Fibroblast of villous mesenchyme (primary cell): ENCODE measurements at regions not wholly inside any gene's neighbourhood (a gene's known extent, or its start where the extent isn't known, plus 50 kb on each side); places are given as distances from the start of the nearest gene placed in this dataset.
"Not testable (repeated sequence)": the region's sequence is repeated elsewhere in the genome, so short reads cannot be mapped to it uniquely, and the experiment has no call there.

Source experiments
- DNase-seq: peaks from one replicate; pipeline ENCODE4 v3.0.0-alpha.2; 2010; ENCODE audit warnings: low read depth
- H3K4me3 ChIP-seq: 2 replicates; pipeline ENCODE4 v1.5.1; 2011; ENCODE audit warnings: low read depth, mild to moderate bottlenecking, low read length
- TF ChIP-seq, protein P1 (sequence below): IDR thresholded peaks from 2 replicates; pipeline ENCODE4 v1.5.1; 2012; ENCODE audit warnings: low read depth, mild to moderate bottlenecking, low read length; ENCODE audit not compliant: insufficient read depth

DNA sequence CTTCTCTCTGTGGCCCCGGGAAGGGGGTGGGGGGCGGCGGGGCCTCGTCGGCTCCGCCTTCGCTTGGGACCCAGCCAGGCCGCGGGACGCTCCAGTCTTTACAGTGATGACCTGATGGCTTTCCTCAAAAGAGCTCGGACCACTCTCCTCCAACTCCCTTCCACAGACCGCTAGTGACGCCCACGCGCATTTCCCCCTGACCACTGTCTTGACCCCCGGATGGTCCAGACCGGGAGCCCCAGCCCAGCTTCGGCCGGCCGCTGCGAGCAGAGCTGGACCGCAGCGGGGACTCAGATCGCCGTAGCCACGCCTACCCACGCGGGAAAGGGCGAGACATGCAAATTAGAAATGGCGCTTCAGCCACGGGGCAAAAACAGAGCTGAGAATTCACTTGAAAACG is 81.6 kb upstream of the RNU2-1 start:
- H3K4me3 ChIP-seq: no peak overlapping the region
- no peak for DNase-seq
- TF ChIP-seq, protein P1, sequence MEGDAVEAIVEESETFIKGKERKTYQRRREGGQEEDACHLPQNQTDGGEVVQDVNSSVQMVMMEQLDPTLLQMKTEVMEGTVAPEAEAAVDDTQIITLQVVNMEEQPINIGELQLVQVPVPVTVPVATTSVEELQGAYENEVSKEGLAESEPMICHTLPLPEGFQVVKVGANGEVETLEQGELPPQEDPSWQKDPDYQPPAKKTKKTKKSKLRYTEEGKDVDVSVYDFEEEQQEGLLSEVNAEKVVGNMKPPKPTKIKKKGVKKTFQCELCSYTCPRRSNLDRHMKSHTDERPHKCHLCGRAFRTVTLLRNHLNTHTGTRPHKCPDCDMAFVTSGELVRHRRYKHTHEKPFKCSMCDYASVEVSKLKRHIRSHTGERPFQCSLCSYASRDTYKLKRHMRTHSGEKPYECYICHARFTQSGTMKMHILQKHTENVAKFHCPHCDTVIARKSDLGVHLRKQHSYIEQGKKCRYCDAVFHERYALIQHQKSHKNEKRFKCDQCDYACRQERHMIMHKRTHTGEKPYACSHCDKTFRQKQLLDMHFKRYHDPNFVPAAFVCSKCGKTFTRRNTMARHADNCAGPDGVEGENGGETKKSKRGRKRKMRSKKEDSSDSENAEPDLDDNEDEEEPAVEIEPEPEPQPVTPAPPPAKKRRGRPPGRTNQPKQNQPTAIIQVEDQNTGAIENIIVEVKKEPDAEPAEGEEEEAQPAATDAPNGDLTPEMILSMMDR: no peak

DNA sequence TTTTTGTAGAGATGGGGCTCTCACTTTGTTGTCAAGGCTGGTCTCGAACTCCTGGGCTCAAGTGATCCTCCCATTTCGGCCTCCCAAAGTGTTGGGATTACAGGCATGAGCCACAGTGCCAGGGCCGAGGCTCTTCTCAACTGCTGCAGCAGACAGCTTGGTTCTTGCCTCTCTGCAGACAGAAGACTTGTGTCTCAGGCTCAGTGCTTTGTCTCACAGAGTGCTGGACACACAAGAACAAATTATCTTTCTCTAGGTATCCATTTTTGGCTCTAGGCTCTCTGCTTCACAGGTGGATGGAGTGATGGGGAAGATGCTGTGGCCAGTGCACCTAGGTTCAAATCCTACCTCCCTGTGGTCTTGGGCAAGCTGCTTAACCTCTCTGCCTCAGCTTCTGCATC is 80.8 kb upstream of the RNU2-1 start:
- no peak for DNase-seq
- no peak overlapping the region for H3K4me3 ChIP-seq
- TF ChIP-seq, protein P1: no peak

DNA sequence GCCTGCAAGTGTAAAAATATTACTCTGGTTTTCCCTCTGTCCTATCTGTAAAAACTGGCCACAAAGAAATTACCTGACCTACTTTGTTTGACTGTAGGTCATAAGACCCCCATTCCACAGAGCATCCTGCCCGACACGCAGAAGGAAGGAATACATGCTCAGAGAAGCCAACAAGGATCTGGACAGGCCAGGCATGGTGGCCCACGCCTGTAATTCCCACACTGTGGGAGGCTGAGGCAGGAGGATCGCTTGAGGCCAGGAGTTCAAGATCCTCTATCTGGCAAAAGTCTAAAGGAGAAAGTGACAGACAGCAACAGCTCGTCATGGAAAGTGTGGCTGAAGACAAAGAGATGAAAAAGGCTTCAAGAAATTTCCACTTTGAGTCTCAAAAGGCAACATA is 78.2 kb upstream of the RNU2-1 start:
- H3K4me3 ChIP-seq: no peak overlapping the region
- no peak for DNase-seq
- TF ChIP-seq, protein P1: no peak

DNA sequence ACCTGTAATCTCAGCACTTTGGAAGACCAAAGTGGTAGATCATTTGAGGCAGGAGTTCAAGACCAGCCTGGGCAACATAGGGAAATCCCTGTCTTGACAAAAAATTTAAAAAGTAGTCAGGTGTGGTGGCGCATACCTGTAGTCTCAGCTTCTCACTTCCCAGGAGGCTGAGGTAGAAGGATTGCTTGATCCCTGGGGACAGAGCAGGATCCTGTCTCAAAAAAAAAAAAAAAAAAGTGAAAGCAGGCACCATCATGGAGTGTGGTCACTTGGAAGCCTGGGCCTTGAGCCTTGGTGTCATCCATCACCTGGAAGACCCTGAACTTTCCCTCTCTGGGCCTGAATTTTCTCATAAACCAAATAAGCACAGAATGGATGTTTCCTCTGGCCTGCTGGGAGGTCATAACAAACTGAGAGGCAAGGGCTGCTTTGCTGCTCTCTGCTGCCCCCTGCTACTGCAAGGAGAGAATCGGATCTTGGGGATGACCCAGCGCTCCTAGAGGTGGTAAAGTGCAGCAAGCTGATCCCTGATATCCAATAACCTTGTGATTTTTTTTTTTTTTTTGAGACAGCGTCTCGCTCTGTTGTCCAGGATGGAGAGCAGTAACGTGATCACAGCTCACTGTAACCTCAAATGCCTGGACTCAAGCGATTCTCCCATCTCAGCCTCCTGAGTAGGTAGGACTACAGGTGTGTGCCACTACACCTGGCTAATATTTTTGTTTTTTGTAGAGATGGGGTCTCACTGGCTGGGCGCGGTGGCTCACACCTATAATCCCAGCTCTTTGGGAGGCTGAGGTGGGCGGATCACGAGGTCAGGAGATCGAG is 75.9 kb upstream of the RNU2-1 start:
- no peak overlapping the region for H3K4me3 ChIP-seq
- TF ChIP-seq, protein P1: no peak
- DNase-seq: no peak

DNA sequence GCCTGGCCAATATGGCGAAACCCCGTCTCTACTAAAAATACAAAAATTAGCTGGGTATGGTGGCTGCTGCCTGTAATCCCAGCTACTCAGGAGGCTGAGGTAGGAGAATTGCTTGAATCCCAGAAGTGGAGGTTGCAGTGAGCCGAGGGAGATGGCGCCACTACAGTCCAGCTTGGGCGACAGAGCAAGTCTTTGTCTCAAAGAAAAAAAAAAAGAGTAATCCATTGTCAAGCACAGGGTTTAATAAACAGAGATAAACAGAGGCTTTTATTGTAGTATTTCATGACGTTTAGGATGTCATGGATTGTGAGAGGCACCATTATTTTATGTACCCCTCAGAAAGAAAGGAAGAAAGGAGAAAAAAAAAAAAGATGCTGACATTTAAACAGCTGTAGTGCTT is 75.2 kb upstream of the RNU2-1 start:
- DNase-seq: no peak
- TF ChIP-seq, protein P1: no peak
- H3K4me3 ChIP-seq: no peak overlapping the region

DNA sequence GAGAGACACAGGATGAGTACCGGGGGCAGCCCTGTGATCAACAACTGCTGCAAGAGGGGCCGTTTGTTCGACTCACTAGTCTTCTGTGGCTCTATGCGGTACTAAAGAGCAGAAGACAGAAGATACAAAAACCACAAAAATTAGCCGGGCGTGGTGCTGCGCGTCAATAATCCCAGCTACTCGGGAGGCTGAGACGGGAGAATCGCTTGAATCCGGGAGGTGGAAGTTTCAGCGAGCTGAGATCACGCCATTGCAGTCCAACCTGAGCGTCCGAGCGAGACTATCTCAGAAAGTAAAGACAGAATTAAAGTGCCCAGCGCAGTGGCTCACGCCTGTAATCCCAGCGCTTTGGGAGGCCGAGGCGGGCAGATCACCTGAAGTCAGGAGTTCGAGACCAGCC is 71.0 kb upstream of the RNU2-1 start:
- not testable (repeated sequence) for H3K4me3 ChIP-seq, DNase-seq

DNA sequence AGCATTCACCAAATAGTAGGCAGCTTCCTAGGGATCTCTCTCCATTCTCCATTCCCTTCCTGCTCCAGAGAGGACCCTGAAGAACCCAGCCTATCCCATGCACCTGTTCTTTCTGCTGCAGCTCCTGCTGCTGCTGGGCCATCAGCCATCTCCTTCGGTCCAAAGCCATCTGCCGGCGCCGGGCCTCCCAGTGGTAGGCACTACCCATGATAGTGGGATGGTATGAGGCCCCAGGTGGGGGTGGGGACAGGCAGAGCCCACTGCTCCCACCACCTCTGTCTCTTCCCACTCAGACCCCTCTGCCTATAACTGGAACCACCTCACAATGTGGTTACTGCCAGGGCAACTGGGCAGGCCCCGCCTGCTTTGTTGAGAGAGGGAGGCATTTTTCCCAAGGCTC is 69.3 kb upstream of the RNU2-1 start:
- not testable (repeated sequence) for DNase-seq, H3K4me3 ChIP-seq

DNA sequence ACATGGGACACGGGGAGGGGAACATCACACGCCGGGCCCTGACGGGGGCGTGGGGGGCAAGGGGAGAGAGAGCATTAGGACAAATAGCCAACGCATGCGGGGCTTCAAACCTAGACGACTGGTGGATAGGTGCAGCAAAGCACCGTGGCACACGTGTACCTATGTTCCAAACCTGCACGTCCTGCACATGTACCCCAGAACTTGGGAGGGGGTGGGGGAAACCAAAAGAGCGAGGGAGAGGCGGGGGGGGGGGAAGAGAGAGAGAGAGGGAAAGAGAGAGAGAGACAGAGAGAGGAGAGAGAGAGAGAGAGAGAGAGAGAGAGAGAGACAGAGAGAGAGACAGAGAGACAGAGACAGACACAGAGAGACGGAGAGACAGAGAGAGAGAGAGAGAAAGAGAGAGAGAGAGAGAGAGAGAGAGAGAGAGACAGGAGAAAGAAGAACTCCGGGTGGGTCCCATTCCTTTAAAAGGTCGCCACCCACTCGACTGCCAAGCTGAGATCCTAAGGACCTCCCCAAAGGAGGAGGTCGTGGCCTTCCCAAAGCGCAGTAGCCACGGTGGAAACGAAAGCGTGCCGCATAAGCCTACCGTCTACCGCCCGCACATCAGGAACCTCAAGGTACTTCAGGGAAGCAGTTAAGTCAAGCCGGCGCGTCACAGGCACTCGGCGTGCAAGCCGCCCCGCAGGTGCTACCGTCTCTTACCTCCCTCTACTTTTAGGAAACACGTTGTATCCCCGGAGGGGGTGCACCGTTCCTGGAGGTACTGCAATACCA is 65.7 kb upstream of the RNU2-1 start:
- not testable (repeated sequence) for H3K4me3 ChIP-seq, DNase-seq

DNA sequence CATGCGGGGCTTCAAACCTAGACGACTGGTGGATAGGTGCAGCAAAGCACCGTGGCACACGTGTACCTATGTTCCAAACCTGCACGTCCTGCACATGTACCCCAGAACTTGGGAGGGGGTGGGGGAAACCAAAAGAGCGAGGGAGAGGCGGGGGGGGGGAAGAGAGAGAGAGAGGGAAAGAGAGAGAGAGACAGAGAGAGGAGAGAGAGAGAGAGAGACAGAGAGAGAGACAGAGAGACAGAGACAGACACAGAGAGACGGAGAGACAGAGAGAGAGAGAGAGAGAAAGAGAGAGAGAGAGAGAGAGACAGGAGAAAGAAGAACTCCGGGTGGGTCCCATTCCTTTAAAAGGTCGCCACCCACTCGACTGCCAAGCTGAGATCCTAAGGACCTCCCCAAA is 55.9 kb upstream of the RNU2-1 start:
- not testable (repeated sequence) for H3K4me3 ChIP-seq, DNase-seq

DNA sequence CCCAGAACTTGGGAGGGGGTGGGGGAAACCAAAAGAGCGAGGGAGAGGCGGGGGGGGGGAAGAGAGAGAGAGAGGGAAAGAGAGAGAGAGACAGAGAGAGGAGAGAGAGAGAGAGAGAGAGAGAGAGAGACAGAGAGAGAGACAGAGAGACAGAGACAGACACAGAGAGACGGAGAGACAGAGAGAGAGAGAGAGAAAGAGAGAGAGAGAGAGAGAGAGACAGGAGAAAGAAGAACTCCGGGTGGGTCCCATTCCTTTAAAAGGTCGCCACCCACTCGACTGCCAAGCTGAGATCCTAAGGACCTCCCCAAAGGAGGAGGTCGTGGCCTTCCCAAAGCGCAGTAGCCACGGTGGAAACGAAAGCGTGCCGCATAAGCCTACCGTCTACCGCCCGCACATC is 49.8 kb upstream of the RNU2-1 start:
- H3K4me3 ChIP-seq, DNase-seq: not testable (repeated sequence)
